ENCODE measurements at regions not wholly inside any gene's neighbourhood (a gene's known extent, or its start where the extent isn't known, plus 50 kb on each side); places are given as distances from the start of the nearest gene placed in this dataset.
A peak's percentile ranks its signal among the peaks of the same experiment; 100 is the strongest.

GRCh38 chr4:135277068-135277979 lies 1075.7 kb upstream of the PABPC4L start:
- 60% methylated on average over 2 of the region's 5 CpGs for WGBS (ENCODE audit: insufficient coverage, low lambda C conversion rate)
- no peaks in the 10 kb centered on the region for H3K9me3 ChIP-seq (ENCODE audit: control insufficient read depth, low read depth, low read length)
- no peaks in the 10 kb centered on the region for H3K27me3 ChIP-seq (ENCODE audit: control insufficient read depth, insufficient read depth, low read length)
- no peak overlapping the region for H3K4me3 ChIP-seq (ENCODE audit: low read length)
- no peaks in the 10 kb centered on the region for H3K36me3 ChIP-seq (ENCODE audit: control insufficient read depth, insufficient read depth, low read length)
- no peak for DNase-seq
- no peaks in the 10 kb centered on the region for H3K4me1 ChIP-seq (ENCODE audit: control insufficient read depth, insufficient read depth, low read length)
- H3K27ac ChIP-seq (ENCODE audit: low read length): no peak overlapping the region

- no peaks in the 10 kb centered on the region for H3K27me3 ChIP-seq (ENCODE audit: control insufficient read depth, insufficient read depth, low read length)
- no peak overlapping the region for H3K4me3 ChIP-seq (ENCODE audit: low read length)
- H3K4me1 ChIP-seq (ENCODE audit: control insufficient read depth, insufficient read depth, low read length): no peaks in the 10 kb centered on the region
- H3K36me3 ChIP-seq (ENCODE audit: control insufficient read depth, insufficient read depth, low read length): no peaks in the 10 kb centered on the region
- no peak for DNase-seq
- H3K27ac ChIP-seq (ENCODE audit: low read length): no peak overlapping the region
- WGBS (ENCODE audit: insufficient coverage, low lambda C conversion rate): no CpG with 5 or more reads among the region's 1 CpG
- H3K9me3 ChIP-seq (ENCODE audit: control insufficient read depth, low read depth, low read length): no peaks in the 10 kb centered on the region
Measured at GRCh38 chr4:135274416-135274815, 1072.8 kb upstream of the PABPC4L start.

DNA sequence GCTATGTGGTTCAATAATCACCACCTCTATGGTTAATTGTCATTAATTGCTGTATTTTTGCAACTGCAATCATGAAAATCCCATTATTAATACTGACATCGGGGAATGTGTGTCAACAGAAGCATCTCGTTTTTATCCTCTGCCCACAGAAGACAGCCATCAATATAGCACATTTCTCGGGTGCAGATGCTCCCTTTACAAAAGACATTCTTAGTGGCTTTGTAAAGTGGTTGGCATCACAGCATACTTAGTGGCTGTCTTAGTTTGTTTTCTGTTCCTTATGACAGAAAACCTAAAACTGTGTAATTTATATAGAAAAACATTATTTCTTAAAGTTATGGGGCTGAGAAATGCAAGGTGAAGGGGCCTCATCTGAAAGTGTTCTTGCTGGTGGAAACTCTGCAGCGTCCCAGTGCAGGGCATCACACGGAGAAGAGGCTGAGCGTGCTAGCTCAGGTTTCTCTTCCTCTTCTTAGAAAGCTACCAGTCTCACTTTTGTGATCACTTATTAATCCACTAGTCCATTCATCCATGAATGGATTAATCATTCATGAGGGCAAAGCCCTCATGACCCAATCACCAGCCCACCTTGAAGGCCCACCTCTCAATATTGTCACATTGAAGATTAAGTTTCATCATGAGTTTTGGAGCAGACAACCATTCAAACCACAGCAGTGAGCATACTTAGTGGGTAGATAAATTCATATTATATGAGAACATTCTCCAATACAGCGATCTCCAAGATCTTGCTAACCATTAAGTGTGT lies 1067.7 kb upstream of the PABPC4L start:
- Histone ChIP-seq H3K27me3 (ENCODE audit: control insufficient read depth, insufficient read depth, low read length) (no peaks in the 10 kb centered on the region), H3K36me3 (ENCODE audit: control insufficient read depth, insufficient read depth, low read length) (no peaks in the 10 kb centered on the region), H3K4me1 (ENCODE audit: control insufficient read depth, insufficient read depth, low read length) (no peaks in the 10 kb centered on the region), H3K9me3 (ENCODE audit: control insufficient read depth, low read depth, low read length) (no peaks in the 10 kb centered on the region), H3K27ac (ENCODE audit: low read length) (no peak overlapping the region), H3K4me3 (ENCODE audit: low read length) (no peak overlapping the region)
- WGBS (ENCODE audit: insufficient coverage, low lambda C conversion rate): no CpG with 5 or more reads among the region's 7 CpGs
- no peak for DNase-seq

DNA sequence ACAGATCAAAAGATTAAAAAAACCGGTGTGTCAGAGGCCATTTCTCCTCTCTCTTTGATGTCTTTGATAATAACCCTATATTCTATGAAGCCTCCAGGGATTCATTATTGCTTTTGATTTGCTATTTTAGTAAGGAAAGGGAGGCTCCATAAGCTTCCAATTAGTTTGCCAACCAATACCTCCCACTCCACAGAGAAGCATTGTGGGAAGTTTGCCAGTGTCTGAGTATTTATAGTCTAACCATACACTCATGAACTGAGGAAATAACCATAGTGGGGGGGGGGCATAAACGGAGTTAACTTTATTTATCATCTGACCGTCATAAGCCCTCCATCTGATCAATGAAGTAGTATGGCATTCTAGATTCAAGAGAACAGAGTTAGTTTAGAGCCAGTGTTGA lies 1066.8 kb upstream of the PABPC4L start:
- Histone ChIP-seq H3K27ac (ENCODE audit: low read length) (no peak overlapping the region), H3K27me3 (ENCODE audit: control insufficient read depth, insufficient read depth, low read length) (no peaks in the 10 kb centered on the region), H3K4me3 (ENCODE audit: low read length) (no peak overlapping the region), H3K4me1 (ENCODE audit: control insufficient read depth, insufficient read depth, low read length) (no peaks in the 10 kb centered on the region), H3K36me3 (ENCODE audit: control insufficient read depth, insufficient read depth, low read length) (no peaks in the 10 kb centered on the region), H3K9me3 (ENCODE audit: control insufficient read depth, low read depth, low read length) (no peaks in the 10 kb centered on the region)
- DNase-seq: no peak
- WGBS (ENCODE audit: insufficient coverage, low lambda C conversion rate): 88% methylated on average over 1 of the region's 3 CpGs

- DNase-seq: peak in 1 of 2 donors; percentile 1
- no peak overlapping the region for H3K27ac ChIP-seq (ENCODE audit: low read length)
- 50% methylated on average over 2 of the region's 13 CpGs for WGBS (ENCODE audit: insufficient coverage, low lambda C conversion rate)
- H3K4me1 ChIP-seq (ENCODE audit: control insufficient read depth, insufficient read depth, low read length): no peaks in the 10 kb centered on the region
- no peak overlapping the region for H3K4me3 ChIP-seq (ENCODE audit: low read length)
- no peaks in the 10 kb centered on the region for H3K36me3 ChIP-seq (ENCODE audit: control insufficient read depth, insufficient read depth, low read length)
- H3K27me3 ChIP-seq (ENCODE audit: control insufficient read depth, insufficient read depth, low read length): no peaks in the 10 kb centered on the region
- H3K9me3 ChIP-seq (ENCODE audit: control insufficient read depth, low read depth, low read length): no peaks in the 10 kb centered on the region
Measured at GRCh38 chr4:135267148-135267865, 1065.7 kb upstream of the PABPC4L start.

GRCh38 chr4:135256111-135256510 lies 1054.5 kb upstream of the PABPC4L start:
- no peaks in the 10 kb centered on the region for H3K9me3 ChIP-seq (ENCODE audit: control insufficient read depth, low read depth, low read length)
- H3K4me1 ChIP-seq (ENCODE audit: control insufficient read depth, insufficient read depth, low read length): no peaks in the 10 kb centered on the region
- H3K27me3 ChIP-seq (ENCODE audit: control insufficient read depth, insufficient read depth, low read length): no peaks in the 10 kb centered on the region
- DNase-seq: no peak
- H3K4me3 ChIP-seq (ENCODE audit: low read length): no peak overlapping the region
- no peaks in the 10 kb centered on the region for H3K36me3 ChIP-seq (ENCODE audit: control insufficient read depth, insufficient read depth, low read length)
- H3K27ac ChIP-seq (ENCODE audit: low read length): no peak overlapping the region

- no peak for DNase-seq
- Histone ChIP-seq H3K27me3 (ENCODE audit: control insufficient read depth, insufficient read depth, low read length) (no peaks in the 10 kb centered on the region), H3K27ac (ENCODE audit: low read length) (no peak overlapping the region), H3K36me3 (ENCODE audit: control insufficient read depth, insufficient read depth, low read length) (no peaks in the 10 kb centered on the region), H3K4me3 (ENCODE audit: low read length) (no peak overlapping the region), H3K9me3 (ENCODE audit: control insufficient read depth, low read depth, low read length) (no peaks in the 10 kb centered on the region), H3K4me1 (ENCODE audit: control insufficient read depth, insufficient read depth, low read length) (no peaks in the 10 kb centered on the region)
- no CpG with 5 or more reads among the region's 1 CpG for WGBS (ENCODE audit: insufficient coverage, low lambda C conversion rate)
Measured at GRCh38 chr4:135250040-135250439, 1048.5 kb upstream of the PABPC4L start.

GRCh38 chr4:135249024-135249423 lies 1047.4 kb upstream of the PABPC4L start:
- Histone ChIP-seq H3K9me3 (ENCODE audit: control insufficient read depth, low read depth, low read length) (no peaks in the 10 kb centered on the region), H3K4me3 (ENCODE audit: low read length) (no peak overlapping the region), H3K36me3 (ENCODE audit: control insufficient read depth, insufficient read depth, low read length) (no peaks in the 10 kb centered on the region), H3K4me1 (ENCODE audit: control insufficient read depth, insufficient read depth, low read length) (no peaks in the 10 kb centered on the region), H3K27ac (ENCODE audit: low read length) (no peak overlapping the region), H3K27me3 (ENCODE audit: control insufficient read depth, insufficient read depth, low read length) (no peaks in the 10 kb centered on the region)
- no peak for DNase-seq
- 100% methylated on average over 2 of the region's 5 CpGs for WGBS (ENCODE audit: insufficient coverage, low lambda C conversion rate)

GRCh38 chr4:135244696-135245095 lies 1043.1 kb upstream of the PABPC4L start:
- Histone ChIP-seq H3K9me3 (ENCODE audit: control insufficient read depth, low read depth, low read length) (no peaks in the 10 kb centered on the region), H3K4me3 (ENCODE audit: low read length) (no peak overlapping the region), H3K27ac (ENCODE audit: low read length) (no peak overlapping the region), H3K4me1 (ENCODE audit: control insufficient read depth, insufficient read depth, low read length) (no peaks in the 10 kb centered on the region), H3K27me3 (ENCODE audit: control insufficient read depth, insufficient read depth, low read length) (no peaks in the 10 kb centered on the region), H3K36me3 (ENCODE audit: control insufficient read depth, insufficient read depth, low read length) (no peaks in the 10 kb centered on the region)
- DNase-seq: no peak
- 86% methylated on average over 2 of the region's 2 CpGs for WGBS (ENCODE audit: insufficient coverage, low lambda C conversion rate)

DNA sequence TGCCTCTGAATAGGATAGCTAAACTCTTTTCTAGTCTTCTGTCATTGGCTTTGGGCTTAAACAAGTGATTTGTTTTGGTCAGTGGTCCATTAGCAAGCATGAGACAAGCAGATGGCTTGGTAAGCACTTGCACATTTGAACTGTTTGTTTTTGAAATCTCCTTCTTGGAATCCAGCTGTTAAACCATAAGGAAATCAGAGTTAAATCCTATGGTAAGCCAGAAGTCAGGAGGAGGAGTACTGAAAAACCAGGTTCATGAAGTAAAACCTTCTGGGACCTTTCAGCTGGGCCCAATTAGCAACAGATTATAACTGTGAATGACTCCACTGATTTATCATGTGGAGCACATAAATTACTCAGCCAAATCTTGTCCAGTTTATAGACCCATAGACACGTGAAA lies 1042.5 kb upstream of the PABPC4L start:
- DNase-seq: no peak
- H3K4me3 ChIP-seq (ENCODE audit: low read length): no peak overlapping the region
- H3K27ac ChIP-seq (ENCODE audit: low read length): no peak overlapping the region
- no peaks in the 10 kb centered on the region for H3K9me3 ChIP-seq (ENCODE audit: control insufficient read depth, low read depth, low read length)
- H3K27me3 ChIP-seq (ENCODE audit: control insufficient read depth, insufficient read depth, low read length): no peaks in the 10 kb centered on the region
- no CpG with 5 or more reads among the region's 1 CpG for WGBS (ENCODE audit: insufficient coverage, low lambda C conversion rate)
- H3K36me3 ChIP-seq (ENCODE audit: control insufficient read depth, insufficient read depth, low read length): no peaks in the 10 kb centered on the region
- no peaks in the 10 kb centered on the region for H3K4me1 ChIP-seq (ENCODE audit: control insufficient read depth, insufficient read depth, low read length)

Data from large intestine (tissue), 3 donors.